ENCODE measurements at regions not wholly inside any gene's neighbourhood (a gene's known extent, or its start where the extent isn't known, plus 50 kb on each side); places are given as distances from the start of the nearest gene placed in this dataset.
"Not testable (repeated sequence)": the region's sequence is repeated elsewhere in the genome, so short reads cannot be mapped to it uniquely, and the experiment has no call there.

DNA sequence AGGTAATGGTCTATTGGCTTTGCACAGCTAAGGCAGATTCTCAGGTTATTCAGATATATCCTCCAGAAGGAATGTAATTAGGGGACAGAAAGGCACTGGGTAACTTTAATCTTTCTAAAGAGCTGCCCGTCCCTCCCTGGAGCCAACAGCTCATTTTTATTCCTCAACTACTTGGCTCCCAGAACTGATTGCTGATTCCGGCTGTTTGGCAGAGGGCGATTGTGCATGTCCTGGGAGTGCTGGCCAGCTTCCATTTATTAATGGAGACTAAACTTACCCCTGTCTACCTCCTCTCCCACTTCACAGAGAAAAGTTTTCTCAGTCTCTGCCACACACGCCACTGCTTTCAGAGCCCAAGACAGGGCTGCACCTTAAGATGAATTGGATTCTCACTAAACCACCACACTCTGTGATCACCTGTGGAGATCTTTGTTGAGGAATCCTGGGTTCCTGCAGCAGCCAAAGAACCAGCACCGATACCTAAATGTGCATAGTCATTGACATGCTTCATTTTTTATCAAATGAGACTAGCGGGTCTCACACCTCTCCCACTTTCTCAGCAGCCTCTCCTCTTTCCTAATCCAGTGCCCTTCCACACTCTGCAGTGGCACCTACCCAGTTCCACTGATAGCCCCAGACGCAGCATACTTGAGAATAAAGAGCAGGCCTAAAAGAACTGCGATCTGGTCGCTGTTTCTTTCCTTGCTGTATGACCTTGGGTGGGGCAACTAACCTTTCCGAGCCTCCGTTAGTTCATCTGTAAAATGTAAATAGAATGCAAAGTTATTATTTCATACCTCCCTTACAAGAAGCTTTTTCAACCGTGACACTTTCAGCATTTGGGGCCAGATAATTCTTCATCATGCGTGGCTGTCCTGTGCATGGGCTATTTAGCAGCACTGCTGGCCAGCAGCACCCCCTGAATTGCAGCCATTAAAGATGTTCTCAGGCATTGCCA lies 648.7 kb downstream of the UQCRFS1 start:
- no peak for DNase-seq (ENCODE audit: low read depth)

DNA sequence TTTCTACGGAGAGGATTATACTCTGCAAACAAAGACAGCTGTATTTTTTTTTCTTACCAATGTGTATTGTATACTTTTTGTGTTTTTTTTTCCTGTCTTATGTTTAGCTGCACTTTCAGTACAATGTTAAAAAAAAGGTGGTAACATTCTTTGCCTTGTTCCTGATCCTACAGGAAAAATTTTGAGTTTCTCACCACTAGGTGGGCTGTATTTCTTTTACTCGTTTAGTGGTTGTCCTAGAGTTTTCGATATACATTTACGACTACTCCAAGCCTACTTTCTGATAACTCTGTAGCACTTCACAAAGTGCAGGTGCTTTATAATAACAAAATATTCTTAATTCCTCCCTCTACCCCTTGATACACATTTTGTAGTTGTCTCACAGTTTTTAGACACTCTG lies 652.2 kb downstream of the UQCRFS1 start:
- no peak for DNase-seq (ENCODE audit: low read depth)

DNA sequence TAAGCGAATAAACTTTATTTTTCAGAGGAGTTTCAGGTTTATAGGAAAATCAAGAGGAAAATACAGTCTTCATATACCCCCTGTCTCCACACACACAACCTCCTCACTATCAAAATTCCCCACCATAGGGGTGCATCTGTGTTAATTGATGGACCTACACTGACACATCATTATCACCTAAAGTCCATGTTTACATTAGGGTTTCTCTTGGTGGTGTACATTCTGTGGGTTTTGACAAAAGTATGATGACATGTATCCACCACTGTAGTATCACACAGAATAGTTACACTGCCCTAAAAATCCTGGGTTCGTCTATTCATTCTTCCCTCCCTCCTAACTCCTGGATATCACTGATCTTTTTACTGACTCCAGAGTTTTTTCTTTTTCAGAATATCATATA lies 654.2 kb downstream of the UQCRFS1 start:
- no peak for DNase-seq (ENCODE audit: low read depth)

DNA sequence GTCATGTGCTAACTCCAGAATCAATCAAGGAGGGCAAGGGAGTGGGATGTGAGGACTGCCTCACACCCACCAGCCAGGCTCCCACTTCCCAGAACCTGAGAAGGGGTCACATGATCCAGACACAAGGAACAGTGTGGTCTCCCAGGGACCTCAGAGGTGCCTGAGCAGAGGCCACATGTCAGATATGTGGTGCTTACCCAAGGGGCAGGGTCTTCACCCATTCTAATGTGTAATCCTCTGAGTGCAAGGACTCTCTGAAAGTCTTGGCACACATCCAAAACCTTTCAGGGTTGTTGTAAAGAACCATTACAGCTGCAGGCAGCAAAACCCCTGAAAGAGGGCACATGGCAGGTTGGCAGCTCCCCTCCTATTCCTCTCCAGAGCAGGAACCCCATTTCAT lies 656.6 kb downstream of the UQCRFS1 start:
- DNase-seq (ENCODE audit: low read depth), result no peak

DNA sequence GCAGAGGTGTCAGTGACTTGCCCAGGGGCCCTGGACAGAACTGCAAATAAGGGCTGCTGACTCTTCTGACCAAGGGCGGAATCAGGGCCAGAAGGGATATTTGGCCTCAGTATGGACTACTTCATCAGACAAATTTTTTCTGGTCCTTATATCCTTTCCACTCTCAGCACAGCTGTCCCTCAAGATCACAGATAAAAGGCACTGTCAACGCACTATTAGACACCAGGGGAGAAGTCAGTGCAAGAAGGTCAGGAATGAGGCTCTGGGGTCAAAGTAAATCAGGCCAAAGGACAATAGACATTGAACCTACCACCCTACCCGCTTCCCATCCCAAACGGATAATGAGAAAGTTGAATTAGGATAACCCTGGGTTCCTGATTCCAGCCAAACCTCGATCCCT lies 657.6 kb downstream of the UQCRFS1 start:
- no peak for DNase-seq (ENCODE audit: low read depth)

DNA sequence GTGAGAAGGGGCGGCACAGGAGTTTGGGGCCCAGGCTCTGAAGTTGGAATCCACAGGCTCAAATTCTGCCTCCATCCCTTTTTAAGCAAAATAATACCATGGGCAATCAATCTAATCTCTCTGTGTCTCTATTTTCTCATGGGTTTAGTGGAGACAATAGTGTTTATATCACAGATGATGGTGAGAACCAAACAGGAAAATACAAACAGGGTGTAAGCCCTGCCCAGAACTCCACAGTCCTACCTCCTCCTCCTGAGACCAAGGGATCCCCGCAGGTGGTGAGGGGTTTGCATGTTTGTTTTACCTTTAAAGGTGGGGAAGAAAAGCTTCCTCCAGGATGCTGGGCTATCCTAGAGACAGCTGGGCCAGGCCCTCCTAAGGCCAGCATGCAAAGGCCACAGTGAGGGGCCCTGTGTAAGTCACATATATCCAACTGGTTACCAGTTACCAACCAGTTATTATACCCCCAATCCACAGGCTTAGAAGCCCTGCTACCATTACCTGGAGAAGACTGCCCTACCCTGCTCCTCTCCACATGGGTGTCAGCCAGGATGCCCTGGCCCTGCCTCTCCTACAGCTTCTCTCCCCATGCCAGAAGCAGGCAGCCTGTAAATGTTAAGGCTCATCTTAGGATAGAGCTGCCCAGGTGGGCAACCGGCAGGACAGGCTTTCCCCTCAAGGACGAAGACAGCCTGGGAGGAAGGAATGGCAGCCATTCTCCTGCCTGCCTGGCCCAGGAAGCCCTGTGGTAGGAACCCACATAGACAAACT lies 658.4 kb downstream of the UQCRFS1 start:
- DNase-seq (ENCODE audit: low read depth), result no peak

DNA sequence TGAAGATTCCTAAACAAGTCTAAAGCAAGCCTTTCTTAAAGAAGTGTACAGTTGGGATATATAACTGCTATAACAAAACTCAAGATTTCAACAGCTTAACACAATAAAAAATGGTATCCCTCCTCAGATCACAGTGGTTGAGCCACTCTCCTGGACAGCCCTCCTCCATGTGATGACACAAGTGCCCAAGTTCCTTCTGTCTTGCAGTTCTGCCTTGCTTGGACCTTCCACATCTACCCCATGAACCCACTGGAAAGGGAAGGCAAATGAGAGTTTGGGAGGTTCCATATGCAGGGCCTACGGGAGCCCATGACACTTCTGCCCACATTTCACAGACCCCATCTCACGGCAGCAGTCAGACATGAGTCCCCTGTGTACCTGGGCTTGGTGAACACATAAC lies 659.2 kb downstream of the UQCRFS1 start:
- no peak for DNase-seq (ENCODE audit: low read depth)

DNA sequence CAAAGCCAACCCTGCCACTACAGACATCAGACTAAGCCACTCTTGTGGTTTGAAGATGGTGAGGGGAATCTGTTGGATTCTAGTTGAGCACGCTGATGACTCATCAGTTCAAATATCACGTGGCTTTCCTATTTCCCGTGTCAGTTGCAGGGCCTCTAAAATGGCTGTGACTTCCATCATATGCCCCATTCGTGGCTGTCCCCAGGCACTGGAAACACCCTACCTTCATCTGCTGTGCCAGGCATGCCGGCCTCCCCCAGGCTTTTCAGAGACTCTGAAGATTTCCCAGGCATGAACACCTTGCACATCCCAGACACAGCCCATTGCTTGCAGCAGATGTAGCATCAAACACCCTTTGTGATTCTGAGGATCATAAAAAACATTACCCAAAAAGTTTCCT lies 659.9 kb downstream of the UQCRFS1 start:
- no peak for DNase-seq (ENCODE audit: low read depth)

DNA sequence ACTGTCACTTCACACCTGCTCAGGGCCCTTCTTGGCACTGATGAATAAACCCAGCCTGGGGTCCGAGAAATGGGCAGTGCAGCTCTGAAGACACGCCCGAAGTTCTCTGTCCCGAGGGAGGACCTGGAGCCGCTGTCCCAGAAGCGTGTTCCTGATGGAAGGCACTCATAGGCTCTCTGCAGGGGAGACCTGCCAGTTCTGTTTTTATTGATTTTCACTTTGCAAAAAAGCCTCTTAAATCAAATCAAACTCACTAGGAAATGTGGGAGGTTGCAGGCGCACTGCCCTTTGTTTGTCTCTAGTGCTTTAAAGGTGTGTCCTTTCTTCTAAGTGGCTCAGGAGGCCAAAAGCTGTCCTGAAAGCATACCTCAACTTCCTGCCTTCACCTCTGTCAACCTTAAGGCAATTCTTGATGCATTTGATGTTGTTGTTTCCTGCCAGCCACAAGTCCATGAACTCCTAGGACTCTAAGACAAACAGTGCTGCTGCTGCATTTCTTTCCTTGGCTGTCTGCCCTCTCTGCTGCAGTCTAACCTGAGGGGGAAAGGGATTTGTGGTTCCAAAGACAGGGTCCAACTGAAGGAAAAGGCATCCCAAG lies 663.2 kb downstream of the UQCRFS1 start:
- no peak for DNase-seq (ENCODE audit: low read depth)

DNA sequence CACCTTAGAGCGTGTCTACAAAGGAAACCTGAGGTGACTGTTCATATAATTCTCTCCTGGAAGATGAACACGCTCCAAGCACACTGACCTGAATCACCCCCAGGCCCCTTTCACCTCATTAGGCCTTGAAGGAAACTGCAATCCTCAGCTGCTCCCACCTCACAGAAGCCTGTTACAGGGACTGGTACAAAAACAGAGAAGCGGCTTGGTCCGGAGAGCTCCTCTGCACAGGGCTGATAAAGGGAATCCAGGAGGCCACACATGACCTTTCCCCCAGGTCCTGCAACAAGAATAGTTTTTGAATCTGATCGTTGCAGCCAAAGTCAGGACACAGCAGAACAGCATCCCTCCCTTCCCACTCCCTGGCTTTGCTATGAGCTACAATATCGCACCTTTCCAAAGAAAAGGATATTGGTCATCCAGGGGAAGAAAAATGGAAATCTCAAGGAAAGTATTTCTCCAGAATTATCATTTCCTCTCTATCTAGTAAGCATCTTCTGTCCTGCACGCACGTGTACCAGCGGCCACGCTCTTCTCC lies 666.7 kb downstream of the UQCRFS1 start:
- DNase-seq (ENCODE audit: low read depth), result no peak

DNA sequence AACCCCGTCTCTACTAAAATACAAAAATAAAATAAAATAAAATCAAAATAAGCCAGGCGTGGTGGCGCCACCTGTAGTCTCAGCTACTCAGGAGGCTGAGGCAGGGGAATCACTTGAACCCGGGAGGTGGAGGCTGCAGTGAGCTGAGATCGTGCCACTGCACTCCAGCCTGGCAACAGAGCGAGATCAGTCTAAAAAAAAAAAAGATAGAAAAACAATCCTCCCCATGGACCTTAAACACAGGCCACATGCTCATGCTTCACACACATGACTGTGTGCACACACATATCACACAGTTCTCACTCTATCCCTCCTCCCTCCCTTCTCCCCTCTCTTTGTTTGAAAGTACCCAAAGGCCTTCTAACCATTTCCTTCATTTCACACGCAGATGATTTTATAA lies 667.6 kb downstream of the UQCRFS1 start:
- not testable (repeated sequence) for DNase-seq (ENCODE audit: low read depth)

DNA sequence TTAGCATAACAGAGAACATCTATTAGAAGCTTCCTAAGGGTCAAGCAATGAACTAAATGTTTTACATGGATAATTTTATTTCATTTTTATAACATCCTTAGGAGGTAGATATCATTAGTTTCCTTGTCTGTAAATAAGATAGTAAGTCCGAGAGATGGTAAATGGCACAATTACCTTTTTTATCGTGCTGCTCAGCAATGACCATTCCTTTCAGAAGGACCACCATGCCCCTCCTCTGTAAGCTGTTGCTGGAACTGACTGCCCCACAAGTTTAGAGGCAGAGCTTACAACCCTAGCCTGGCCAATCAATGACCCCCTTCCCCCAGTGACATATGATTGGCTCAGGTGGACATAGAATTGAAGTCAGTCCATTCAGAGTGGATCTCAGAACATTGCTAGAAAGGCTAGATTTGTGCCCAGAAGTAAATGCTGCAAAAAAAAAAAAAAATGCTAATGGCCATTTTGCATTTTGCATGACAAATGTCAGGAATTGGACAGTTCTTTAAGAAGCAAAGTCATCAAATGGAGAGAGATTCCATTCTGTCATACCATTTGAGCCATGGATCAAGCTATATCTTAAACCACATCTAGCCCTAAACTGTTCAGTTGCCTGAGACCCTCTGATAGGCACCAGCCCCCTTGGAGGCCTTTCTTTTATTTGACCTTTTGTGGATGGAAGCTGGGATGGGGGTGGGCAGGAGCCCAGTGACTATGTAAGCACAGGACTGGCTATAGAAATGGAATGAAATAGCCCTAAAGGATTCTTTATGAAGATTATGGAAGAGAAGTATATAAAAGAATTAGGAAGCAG lies 668.3 kb downstream of the UQCRFS1 start:
- no peak for DNase-seq (ENCODE audit: low read depth)

DNA sequence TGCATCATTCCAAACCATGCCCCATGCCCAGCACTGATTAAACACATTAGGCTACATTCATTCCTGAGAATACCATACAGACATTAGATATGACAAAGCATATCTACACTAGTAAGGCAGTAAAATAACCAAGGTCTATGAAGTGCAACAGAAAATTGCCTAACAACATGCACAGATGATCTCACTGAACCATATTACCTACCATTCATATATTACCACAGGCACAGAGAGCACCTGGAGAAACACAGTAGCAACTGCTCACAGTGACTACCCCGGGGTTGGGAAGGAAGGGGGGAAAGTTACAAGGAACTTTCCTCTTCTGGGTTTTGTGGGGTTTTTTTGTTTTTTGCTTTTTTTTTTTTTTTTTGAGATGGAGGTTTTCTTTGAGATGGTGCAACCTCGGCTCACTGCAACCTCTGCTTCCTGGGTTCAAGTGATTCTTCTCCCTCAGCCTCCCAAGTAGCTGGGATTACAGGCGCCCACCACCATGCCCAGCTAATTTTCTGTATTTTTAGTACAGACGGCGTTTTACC lies 669.6 kb downstream of the UQCRFS1 start:
- DNase-seq (ENCODE audit: low read depth), result no peak

DNA sequence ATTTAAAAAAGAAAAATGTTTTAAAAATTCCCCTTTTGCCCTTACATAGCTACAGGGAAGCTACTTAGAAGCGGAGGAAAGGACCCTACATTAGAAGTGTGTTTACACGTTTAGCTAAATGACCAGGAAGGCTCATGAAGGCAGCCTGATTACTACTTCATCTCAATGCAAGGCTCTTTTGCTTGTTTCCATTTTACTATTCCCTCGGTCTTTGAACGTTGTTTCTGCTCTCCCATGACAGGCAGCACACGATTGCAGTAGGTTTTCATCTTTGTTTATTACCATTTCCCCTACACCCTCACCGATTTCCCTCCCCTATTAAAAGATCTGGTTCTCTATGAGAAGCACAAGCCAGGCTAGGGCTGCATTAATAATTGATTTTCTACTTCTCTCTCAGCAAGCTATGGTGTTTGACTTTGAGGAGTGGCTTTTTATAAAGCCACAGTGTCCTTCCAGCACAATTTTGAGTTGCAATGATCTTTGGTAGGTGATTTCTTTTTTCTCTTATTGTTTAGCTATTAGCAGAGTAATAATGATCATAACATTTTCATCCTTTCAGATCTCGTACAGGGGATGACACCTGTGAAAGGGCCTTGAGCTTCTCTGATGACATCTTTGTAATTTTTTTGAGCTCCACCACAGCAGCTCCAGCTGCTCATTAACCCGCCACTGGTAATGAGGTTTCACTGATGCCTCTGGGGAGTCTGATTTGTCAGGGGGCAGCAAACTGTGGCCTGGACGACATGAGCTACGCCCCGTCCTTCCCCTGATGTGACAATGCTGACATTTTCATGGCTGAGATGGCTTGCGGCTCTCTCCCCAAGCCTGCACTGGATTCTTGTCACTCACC lies 670.3 kb downstream of the UQCRFS1 start:
- DNase-seq (ENCODE audit: low read depth), result no peak

DNA sequence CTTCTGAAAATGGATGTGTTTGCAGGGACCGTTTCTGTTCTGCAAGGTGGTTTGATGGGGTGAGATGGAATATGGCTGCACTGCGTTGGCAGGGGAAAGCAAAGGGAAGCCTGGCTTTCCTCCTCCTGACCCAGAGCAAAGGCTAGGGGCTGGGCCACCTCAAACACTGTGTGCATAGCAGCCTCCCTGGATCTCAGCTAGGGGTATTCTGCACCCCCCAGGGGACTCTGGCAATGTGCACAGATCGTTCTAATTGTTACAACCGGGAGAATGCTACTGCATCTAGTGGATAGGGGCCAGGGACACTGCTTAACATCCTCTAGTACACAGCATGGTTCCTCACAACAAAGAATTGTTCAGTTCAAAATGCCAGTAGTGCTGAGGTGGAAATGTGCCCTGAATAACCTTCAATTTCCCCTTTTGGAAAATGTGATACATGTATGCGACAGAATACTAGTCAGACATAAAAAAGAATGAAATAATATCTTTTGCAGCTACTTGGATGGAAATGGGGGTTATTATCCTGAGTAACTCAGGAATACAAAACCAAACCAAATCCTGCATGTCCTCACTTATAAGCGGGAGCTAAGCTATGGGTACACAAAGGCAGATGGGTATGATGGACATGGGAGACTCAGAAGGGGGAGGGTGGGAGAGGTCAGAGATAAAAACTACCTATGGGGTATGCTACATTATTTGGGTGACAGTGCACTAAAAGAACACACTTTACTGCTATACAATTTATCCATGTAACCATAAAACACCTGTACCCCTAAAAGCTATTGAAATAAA lies 671.2 kb downstream of the UQCRFS1 start:
- DNase-seq (ENCODE audit: low read depth), result no peak

DNA sequence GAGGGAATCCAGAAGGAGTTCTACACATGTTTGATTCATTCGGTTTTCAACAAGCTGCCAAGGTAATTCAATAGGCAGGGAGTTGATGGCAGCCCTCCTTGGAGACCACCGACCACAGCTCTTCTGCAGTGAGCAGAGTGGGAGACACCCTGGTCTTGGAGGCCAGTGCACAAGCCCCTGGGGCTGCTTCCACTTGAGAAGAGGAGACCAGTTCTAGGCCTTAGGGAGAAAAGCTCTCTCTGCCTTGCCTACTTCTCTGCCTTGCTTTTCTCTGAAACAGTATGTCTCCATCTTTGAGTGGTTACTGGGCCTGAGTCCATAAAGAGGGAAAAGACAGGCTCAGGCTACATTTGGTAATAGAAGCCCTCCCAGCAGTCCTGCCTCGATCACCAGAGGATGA lies 671.9 kb downstream of the UQCRFS1 start:
- DNase-seq (ENCODE audit: low read depth), result no peak

DNA sequence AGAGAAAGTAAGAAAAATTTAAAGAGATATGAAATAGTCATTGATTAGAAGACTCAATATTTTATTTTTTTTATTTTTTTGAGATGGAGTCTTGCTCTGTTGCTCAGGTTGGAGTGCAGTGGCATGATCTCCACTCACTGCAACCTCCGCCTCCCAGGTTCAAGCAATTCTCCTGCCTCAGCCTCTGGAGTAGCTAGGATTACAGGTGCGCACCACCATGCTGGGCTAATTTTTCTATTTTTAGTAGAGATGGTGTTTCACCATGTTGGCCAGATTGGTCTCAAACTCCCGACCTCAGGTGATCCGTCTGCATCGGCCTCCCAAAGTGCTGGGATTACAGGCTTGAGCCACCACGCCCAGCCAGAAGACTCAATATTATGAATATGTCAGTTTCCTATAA lies 672.6 kb downstream of the UQCRFS1 start:
- DNase-seq (ENCODE audit: low read depth), result not testable (repeated sequence)

DNA sequence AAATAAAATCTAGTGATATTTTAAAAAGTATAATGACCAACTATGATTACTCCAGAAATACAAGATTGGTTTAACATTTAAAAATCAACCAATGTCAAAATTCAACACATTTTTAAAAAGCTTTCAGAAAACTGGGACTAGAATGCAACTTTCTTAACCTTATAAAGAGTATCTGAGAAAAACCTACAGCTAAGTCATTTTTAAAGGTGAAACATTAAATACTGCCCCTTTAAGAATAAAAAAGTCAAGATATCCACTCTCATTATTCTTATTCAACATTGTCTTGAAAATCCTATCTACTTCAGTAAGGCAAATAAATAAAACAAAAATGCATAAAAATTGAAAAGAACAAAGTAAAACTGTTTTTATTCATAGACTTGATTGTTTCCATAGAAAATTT lies 673.2 kb downstream of the UQCRFS1 start:
- no peak for DNase-seq (ENCODE audit: low read depth)

DNA sequence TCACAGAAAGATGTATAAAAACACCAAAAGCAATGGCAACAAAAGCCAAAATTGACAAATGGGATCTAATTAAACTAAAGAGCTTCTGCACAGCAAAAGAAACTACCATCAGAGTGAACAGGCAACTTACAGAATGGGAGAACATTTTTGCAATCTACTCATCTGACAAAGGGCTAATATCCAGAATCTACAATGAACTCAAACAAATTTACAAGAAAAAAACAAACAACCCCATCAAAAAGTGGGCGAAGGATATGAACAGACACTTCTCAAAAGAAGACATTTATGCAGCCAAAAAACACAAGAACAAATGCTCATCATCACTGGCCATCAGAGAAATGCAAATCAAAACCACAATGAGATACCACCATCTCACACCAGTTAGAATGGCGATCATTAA lies 674.4 kb downstream of the UQCRFS1 start:
- not testable (repeated sequence) for DNase-seq (ENCODE audit: low read depth)

DNA sequence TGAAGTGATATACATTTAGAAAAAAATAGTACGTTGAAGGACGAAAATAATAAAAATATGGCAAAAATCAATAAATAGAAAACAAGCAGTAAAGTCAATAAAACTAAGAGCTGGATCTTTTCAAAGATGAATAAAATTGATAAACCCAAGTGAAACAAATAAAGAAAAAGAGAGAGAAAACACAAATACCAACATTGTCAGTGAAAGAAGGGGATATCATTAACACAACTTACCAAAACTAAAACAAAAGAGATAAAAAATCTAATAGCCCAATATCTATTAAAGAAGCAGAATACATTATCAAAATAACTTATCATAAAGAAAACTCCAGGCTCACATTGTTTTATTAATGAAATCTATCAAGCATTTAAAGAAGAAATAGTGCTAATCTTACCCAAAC lies 675.1 kb downstream of the UQCRFS1 start:
- no peak for DNase-seq (ENCODE audit: low read depth)

Data from CMK (cell line).